ENCODE measurements at regions not wholly inside any gene's neighbourhood (a gene's known extent, or its start where the extent isn't known, plus 50 kb on each side); places are given as distances from the start of the nearest gene placed in this dataset.

GRCh38 chr3:177778633-177779032, 581.4 kb upstream of the TBL1XR1 start:
- intact Hi-C loops (cut with DNase I; ENCODE audit: low total_unique reads): loop anchor here (5.0 kb wide), 1 partner anchor 261 kb away; no protein-coding TSS in a partner anchor
- H3K4me1 ChIP-seq: peaks cover 30 to 40% of the 10 kb centered on the region in 2 donors
- no peak overlapping the region for H3K27ac ChIP-seq
- no peaks in the 10 kb centered on the region for H3K9me3 ChIP-seq
- DNase-seq (no peak), ATAC-seq (no peak)
- in situ Hi-C loops (cut with MboI; ENCODE audit: low sequenced_read_pairs in 4 of 4): loop anchor here in 2 of 4 donors (25.0 kb wide), 1 partner anchor 741 kb away; no protein-coding TSS in a partner anchor
- H3K4me3 ChIP-seq: no peak overlapping the region
- TF ChIP-seq, protein P1, sequence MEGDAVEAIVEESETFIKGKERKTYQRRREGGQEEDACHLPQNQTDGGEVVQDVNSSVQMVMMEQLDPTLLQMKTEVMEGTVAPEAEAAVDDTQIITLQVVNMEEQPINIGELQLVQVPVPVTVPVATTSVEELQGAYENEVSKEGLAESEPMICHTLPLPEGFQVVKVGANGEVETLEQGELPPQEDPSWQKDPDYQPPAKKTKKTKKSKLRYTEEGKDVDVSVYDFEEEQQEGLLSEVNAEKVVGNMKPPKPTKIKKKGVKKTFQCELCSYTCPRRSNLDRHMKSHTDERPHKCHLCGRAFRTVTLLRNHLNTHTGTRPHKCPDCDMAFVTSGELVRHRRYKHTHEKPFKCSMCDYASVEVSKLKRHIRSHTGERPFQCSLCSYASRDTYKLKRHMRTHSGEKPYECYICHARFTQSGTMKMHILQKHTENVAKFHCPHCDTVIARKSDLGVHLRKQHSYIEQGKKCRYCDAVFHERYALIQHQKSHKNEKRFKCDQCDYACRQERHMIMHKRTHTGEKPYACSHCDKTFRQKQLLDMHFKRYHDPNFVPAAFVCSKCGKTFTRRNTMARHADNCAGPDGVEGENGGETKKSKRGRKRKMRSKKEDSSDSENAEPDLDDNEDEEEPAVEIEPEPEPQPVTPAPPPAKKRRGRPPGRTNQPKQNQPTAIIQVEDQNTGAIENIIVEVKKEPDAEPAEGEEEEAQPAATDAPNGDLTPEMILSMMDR (IDR thresholded peaks at IDR 0.05 in 4 of 5, conservative IDR thresholded peaks at IDR 0.05 in 1 of 5): no peak
- no peak for TF ChIP-seq POLR2A (IDR thresholded peaks at IDR 0.05)
- no peaks in the 10 kb centered on the region for H3K27me3 ChIP-seq
- no peaks in the 10 kb centered on the region for H3K36me3 ChIP-seq

GRCh38 chr3:177781686-177782161, 584.4 kb upstream of the TBL1XR1 start:
- intact Hi-C loops (cut with DNase I; ENCODE audit: low total_unique reads): loop anchor here (2.0 to 5.0 kb wide), 5 partner anchors 49 to 831 kb away; no protein-coding TSS in a partner anchor
- peak overlapping the region; percentile 67 to 81 (median 74) for H3K27ac ChIP-seq
- in situ Hi-C loops (cut with MboI; ENCODE audit: low sequenced_read_pairs in 4 of 4): loop anchor here in 3 of 4 donors (10.0 to 25.0 kb wide), 2 partner anchors 587 to 744 kb away; partner anchors contain the start of gene TBL1XR1 (in 1 of the 3)
- H3K4me1 ChIP-seq: peaks cover 31 to 43% of the 10 kb centered on the region in 2 donors
- H3K9me3 ChIP-seq: no peaks in the 10 kb centered on the region
- TF ChIP-seq, protein P1 (IDR thresholded peaks at IDR 0.05 in 4 of 5, conservative IDR thresholded peaks at IDR 0.05 in 1 of 5): no peak
- no peak for TF ChIP-seq POLR2A (IDR thresholded peaks at IDR 0.05)
- H3K27me3 ChIP-seq: no peaks in the 10 kb centered on the region
- DNase-seq (peak; percentile 58 to 75), ATAC-seq (peak; percentile 59 to 76)
- no peaks in the 10 kb centered on the region for H3K36me3 ChIP-seq
- H3K4me3 ChIP-seq: no peak overlapping the region

GRCh38 chr3:177783338-177783737, 586.1 kb upstream of the TBL1XR1 start:
- DNase-seq (no peak), ATAC-seq (peak; percentile 75 to 86)
- intact Hi-C loops (cut with DNase I; ENCODE audit: low total_unique reads) (loop anchor here (2.0 to 5.0 kb wide), 5 partner anchors 47 to 833 kb away; no protein-coding TSS in a partner anchor), in situ Hi-C loops (cut with MboI; ENCODE audit: low sequenced_read_pairs in 4 of 4) (loop anchor here in 3 of 4 donors (10.0 to 25.0 kb wide), 2 partner anchors 589 to 746 kb away; partner anchors contain the start of gene TBL1XR1 (in 1 of the 3))
- TF ChIP-seq, protein P1 (IDR thresholded peaks at IDR 0.05 in 4 of 5, conservative IDR thresholded peaks at IDR 0.05 in 1 of 5): no peak
- TF ChIP-seq POLR2A (IDR thresholded peaks at IDR 0.05): no peak
- H3K36me3 ChIP-seq: no peaks in the 10 kb centered on the region
- peaks cover 31 to 38% of the 10 kb centered on the region in 2 donors for H3K4me1 ChIP-seq
- no peak overlapping the region for H3K4me3 ChIP-seq
- H3K27me3 ChIP-seq: no peaks in the 10 kb centered on the region
- peak overlapping the region; percentile 67 to 81 (median 74) for H3K27ac ChIP-seq
- H3K9me3 ChIP-seq: no peaks in the 10 kb centered on the region

DNA sequence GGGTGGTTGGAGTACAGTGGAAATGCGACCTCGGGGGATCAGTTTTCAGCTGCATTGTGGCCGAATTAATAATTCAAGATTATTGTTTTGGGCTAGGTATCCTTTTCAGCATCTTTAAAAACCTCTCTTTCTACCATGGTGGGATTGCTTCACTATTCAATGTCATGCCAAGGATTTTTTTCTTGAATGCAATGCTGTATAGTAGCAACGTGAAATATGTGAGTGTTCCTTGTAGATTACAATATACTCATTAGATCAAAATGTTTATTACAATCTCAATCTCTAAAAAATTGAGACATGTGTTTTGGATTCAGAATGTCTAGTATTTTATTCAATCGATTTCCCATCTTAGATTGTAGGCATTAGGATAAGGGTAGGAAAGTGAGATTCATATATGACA, 586.5 kb upstream of the TBL1XR1 start:
- TF ChIP-seq POLR2A (IDR thresholded peaks at IDR 0.05): no peak
- TF ChIP-seq, protein P1 (IDR thresholded peaks at IDR 0.05 in 4 of 5, conservative IDR thresholded peaks at IDR 0.05 in 1 of 5): no peak
- peaks cover 31 to 34% of the 10 kb centered on the region in 2 donors for H3K4me1 ChIP-seq
- peak overlapping the region; percentile 67 to 81 (median 74) for H3K27ac ChIP-seq
- no peaks in the 10 kb centered on the region for H3K27me3 ChIP-seq
- no peaks in the 10 kb centered on the region for H3K36me3 ChIP-seq
- intact Hi-C loops (cut with DNase I; ENCODE audit: low total_unique reads) (loop anchor here (2.0 to 5.0 kb wide), 5 partner anchors 47 to 833 kb away; no protein-coding TSS in a partner anchor), in situ Hi-C loops (cut with MboI; ENCODE audit: low sequenced_read_pairs in 4 of 4) (loop anchor here in 3 of 4 donors (10.0 to 25.0 kb wide), 2 partner anchors 589 to 746 kb away; partner anchors contain the start of gene TBL1XR1 (in 1 of the 3))
- DNase-seq (no peak), ATAC-seq (peak in 1 of 2 donors; percentile 9)
- no peak overlapping the region for H3K4me3 ChIP-seq
- H3K9me3 ChIP-seq: no peaks in the 10 kb centered on the region
